M059J (cell line): ENCODE measurements at regions not wholly inside any gene's neighbourhood (a gene's known extent, or its start where the extent isn't known, plus 50 kb on each side); places are given as distances from the start of the nearest gene placed in this dataset.

ENCODE experiments used
- DNase-seq: peaks from one replicate; pipeline ENCODE4 v3.0.0-alpha.2; 2012; ENCODE audit warnings: low read depth

DNA sequence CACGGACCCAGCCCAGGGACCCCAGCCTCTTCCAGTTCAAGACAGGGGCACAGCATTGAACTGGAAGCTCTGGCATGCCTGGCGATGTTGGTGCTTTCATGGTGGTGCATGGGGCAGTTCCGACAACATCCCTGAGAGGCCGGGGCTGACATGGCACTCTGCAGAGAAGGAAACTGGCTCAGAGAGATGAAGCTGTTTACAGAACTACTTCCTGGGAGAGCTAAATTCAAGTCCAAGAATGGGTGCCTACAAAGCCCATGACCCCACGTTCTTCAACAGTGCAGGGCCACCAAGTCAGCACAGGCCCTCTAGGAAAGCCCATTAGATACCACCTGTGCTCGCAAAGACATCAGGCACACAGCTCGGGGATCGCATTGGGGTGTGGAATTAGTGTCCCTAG, 470.9 kb upstream of the MGMT start:
- DNase-seq = no peak

DNA sequence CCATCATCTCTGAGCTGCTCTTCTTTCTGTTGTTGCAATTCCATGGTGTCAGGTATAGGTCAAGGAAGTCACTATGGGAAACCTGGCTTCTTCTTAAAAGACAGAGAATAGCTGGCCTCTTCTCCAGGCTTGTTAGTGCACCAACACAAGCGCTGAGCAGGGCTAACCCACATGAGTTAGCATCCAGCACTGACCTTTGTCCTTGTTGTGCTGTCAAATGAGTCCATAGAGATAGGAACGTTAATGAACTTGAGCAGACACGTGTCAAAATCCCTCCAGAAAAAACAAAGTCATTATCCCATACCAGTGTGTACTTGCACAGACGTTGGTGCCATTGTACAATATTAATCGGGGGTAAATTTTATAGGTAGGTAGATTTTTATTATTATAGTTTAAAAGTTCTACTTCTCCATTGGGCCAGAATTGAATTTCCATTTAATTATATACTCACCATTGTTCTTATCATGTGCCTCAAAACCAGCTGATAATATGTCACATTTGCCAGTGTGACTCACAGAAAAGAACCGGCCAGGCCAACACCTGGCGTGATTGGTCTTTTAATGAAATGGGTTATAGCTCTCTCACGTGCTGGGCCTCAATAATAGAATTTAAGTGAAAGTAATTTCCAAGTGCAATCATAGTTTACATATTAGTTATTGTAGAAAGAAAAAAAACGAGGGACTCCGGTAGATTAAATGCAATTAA, 468.8 kb upstream of the MGMT start:
- no peak for DNase-seq

DNA sequence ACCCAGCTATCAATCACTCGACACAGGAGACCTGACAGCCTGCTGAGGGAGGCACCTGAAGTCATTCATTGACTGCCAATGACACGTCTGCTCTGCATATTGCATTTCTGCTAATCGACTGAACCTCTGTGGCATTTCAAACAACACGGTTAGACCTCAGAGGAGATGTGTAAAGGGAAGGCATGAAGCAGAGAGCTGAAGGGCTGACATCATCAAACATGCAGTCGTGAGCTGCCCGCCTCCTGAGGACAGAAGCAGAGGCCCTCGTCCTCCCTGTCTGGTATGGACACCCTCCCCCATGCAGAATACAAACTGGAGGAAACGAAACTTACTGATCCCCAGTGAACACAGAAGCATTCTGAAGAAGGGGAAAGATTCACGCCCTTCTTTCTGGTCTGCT, 462.6 kb upstream of the MGMT start:
- DNase-seq = no peak

DNA sequence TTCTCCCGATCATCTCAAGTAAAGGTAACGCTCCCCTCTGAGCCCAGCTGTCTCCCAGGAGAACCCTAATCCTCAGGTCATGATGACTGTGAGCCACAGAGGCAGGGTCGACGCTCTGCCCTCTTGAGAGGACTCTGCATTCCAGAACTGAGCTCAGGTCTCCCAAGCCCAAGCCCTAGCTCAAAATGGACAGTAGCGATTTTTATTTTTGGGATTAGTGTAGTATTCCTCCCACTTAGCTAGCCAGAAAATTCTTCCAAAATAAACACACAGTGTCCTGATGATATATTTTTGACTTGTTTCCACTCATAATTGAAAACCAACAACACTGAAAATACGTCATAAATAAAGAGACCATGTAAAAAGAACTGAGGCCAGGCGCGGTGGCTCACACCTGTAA, 462.0 kb upstream of the MGMT start:
- no peak for DNase-seq

DNA sequence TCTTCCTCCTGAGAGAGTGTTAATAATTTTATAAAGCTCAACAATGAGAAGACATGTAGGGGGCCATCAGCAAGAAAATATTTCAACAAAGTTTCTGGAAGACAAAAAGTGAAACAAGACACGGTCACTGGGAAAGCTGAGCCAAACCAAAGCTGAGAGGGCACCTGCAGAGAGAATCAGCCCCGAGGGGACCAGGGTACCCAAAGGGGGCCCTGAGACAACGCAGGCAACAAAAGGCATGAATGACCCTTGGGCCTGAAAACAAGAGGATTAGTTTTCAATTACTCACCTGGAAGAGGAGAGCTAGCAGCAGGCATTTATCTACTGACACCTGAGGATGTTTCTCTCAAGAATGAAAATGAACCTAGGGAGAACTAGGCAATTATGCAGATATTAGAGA, 461.2 kb upstream of the MGMT start:
- DNase-seq = no peak

DNA sequence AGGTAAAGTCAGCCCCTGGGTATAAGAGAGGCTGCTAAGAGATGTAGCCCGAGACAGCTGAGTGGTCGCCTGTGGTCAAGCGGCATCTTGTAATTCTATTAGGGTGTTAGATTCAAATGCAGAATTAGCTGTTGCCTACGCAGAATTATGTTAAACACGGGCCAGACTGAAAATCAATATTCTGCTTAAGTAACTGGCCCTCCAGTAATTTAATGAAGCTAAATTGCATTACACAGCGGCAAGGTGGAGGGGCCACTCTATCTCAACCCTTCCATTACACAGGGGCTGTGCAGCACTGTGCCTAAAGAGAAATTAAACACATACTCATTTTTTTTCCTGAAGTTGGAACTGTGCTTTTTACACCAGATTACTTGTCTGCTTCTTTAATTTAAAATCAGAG, 448.5 kb upstream of the MGMT start:
- DNase-seq = no peak

DNA sequence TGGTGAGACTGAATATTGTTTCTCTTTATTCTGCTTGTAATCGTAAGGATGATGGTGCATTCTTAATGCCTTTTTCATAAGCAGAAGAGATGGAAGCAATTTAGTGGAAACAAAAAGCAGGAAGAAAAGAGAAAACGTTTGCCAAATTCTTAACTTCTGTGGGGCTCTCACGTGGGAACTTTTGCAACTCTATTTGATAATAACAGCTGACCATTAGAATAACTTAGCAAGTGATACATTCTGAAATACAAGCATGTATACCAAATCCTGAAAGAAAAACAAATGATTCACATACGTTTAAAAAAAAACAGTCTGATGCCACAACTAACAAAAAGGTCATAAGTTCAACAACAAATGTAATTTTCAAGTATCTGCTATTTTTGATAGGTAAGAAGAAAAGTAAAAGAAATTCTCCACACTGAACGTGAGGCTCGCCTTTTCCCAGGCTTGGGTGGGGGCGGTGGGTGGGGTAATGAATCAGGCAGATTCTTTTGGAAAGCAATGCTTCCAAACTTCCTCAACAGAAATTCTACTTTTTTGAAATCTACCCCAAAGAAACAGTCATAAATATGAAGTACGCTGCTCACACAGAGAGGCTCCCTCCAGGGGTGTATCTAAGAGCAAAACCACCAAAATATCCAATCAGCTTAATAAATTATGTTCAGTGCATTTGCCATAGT, 446.2 kb upstream of the MGMT start:
- DNase-seq = no peak

DNA sequence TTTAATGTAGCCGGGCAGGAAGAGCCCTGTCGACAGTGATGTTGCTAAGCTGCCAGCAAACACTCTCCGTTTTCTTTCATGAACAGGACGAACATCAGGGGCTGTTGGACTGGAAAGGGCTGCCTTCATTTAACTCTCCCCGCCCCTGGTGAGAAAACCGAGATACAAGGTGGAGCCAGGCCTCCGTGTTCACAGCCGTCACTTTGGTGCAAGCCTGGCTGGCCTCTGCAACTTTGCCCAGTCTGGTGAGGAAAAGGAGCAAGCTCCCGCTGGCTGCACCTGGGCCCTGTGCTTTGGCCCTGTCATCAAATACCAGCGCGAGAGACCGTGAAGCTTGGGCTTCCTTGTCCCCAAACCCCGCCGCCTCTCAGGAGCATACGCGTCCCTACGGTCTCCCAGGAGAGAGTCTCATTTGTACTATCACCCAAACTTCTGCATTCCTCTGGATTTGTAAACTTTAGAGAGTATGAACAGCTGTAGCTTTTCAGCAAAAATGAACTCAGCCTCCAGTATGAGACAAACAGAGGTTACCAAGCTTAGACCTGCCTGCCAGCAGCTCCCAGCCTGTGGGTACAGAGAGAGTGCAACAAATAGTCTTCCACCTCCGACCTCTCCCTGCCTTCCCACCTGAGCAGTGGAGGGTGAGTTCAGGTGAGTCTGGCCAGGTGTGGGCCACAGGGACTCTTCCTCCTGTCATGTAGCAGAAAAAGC, 445.3 kb upstream of the MGMT start:
- DNase-seq = no peak

DNA sequence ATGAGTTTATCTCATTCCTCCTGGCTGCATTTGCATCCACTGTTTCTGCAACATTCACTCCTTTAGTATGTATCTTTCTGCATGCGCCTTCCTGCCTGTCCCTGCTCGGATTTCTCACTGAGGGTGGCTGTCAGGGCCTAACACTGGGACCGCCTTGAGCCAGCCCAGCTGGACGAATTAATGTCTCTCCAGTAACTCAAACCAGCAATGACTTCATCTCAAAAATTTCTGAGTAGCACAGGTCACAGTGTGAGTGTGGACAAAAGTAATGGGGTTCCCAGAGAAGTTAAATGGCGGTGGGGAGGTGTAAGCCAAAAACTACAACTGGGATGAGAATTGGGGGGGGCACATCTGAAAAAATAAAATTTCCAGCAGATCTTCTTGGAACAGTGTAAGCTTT, 444.0 kb upstream of the MGMT start:
- no peak for DNase-seq

DNA sequence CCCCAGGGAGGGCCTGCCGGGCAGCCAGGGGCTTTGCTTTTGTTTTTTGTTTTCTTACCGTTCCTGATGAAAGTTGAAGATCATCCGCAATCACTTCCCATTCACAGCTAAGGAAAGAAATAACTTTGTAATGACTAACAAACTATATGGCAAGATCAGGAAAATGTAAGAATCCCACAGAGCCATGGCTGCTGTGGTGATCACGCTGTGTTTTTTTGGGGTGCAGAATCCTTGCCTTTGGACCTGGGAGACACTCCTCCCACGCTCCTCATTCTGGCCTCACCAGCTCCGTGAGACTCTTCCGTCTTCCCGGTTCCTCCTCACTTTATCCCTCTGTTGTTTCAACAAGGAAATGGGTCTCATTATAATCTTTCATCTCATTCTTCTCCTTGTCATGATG, 443.0 kb upstream of the MGMT start:
- no peak for DNase-seq

DNA sequence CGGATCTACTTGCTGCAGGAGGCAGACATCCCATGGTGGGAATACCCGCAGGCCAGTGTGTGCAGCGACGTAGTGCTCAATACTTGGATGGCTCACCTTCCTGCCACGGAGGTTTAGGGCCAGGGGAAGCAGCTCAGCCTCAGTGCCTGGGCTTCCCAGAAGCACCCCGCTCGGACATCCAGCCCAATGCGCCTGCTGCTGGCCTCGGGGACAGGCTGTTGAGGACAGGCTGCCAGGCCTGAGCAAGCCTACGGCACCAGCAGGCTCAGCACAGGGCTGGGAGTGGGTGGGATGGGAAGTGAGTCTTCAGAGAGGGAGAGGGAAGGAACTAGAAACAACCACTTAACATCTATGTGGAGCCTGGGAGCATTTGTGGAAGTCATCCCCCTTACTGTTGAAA, 441.3 kb upstream of the MGMT start:
- DNase-seq = no peak

DNA sequence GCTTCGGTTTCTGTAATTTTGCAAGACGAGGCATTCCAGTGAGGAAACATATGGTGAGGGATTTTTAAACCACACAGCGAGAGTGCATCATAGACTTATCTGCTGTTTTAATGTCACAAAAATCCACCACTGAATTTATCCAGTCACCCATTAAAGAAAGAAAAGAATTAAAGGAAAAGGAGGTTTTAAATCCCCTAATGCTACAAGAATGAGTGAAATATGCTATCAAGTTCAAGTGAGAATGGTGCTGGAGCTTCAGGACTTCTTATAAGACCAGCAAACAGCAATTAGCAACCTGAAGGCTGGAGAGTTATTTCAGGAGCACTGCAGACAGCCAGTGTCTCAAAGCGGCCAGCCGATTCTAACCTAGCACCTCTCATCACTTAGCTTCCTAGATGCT, 439.1 kb upstream of the MGMT start:
- DNase-seq = no peak

DNA sequence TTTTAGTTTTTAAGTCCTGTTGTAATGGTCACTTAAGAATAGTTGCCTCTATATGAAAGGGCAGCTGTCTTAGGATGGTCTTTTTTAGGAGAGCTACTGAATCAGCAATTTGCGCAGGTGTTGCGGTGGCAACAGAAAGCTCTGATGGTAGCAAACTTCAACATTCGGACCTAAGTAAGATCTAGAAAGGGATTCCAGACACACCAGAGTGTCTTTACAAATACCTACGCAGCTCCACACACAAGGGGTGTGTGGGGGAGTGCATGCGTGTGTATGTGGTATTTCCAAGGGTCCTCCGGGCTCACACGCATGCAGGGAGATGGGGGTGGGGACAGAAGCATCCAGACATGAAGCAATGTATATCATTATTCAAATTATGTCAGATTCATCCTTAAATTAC, 438.6 kb upstream of the MGMT start:
- DNase-seq = no peak

DNA sequence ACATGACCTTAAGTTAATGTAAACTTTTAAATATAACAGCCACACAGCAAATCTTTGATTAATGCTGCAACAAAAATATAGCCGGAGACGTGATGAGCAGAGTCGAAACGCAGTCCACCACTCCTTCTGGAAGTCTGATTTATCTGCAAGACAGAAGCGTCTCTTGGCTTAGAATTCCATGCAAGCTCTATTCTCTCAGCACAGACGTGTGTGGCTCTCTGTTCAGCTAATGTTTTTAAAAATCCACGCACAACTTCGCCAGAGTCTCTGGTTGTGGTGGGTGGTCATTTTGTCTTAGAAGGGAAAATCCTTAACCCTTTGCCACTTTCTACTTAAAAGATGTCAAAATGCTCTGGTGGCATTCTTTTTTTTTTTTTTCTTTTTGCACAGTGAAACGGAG, 438.0 kb upstream of the MGMT start:
- DNase-seq = no peak

DNA sequence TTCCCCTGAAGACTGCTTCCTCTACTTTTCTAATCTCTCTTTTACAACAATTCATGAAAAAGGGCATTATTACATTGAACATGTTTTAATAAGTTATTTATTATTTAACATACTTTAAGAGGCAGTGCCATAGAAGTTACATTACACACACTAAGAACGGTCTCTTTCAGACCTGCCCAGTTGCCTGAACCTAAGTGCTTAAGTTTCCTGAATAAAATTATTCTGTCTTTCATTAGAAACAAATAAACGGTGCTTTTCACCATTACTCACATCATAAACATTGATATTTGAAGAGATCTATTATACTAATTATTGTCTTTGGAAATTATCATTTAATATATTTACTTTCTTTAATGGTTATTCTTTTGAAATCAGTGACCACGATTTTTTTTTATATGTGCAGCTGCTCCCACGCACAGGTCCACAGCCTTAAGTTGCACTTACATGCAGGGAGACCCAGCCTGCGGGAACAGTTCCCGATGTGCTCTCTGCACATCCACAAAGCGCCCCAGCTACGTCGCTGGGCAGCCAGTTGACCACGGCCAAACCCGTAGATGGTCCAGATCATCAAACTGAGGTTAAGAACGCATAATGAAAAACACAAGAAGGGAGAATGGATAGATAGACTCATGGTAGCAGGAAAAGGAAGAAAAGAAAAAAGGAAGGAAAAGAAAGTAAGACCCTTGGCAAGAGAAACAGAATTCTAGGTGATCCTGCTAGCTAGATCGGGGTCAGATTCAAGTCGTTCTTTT, 437.0 kb upstream of the MGMT start:
- DNase-seq = no peak

DNA sequence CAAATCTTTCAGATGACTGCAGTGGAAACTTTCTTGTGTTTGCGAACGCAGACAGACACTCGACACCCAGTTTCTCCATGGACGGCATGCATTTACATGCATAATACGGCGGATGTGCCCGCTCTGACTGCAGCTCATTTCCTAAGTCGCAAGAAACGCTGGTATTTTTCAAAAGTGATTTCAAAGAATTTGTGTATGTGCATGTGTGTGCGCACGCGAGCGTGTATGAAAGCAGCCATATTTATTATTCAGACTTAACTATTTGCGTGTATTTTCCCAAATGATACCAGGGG, 436.5 kb upstream of the MGMT start:
- DNase-seq = no peak

DNA sequence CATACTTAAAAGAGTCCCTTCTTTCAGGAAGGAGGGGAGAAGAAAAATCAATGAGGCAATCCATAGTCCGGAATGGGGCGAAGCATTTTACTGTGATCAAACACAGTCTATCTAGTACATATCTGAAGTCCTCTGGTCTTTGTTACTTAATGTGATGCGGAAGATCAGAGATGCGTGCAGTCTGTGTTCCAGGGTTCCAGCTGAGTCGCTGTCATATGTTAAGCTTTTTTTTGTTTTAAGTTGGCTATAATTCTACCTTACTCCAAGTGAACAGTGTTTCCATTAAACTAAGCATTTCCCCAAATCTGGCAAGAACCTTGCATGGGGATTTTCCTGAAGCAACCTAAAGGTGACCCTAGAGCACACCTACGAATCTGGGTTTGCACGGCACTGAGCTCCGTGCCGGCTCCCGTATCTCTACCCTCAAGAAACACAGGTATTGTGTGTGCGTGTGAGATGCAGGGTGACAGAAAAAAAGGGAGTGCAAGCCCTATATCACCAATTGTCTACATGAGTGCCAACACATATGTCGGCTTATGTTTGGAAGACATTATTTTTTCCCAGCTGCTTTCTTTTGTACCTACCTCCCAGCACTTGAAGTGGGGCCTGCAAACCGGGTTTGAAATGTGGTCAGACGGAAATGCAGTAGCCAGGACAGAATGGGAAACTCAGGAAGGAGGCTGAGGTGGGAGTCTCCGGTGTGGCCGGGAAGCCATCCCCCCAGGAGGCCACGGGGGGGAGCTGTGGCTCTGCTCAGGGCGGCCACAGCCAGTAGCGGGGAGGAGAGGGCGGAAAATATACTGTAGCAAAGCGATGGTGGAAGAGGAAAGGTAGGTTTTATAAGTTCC, 435.8 kb upstream of the MGMT start:
- DNase-seq = peak; percentile 18

DNA sequence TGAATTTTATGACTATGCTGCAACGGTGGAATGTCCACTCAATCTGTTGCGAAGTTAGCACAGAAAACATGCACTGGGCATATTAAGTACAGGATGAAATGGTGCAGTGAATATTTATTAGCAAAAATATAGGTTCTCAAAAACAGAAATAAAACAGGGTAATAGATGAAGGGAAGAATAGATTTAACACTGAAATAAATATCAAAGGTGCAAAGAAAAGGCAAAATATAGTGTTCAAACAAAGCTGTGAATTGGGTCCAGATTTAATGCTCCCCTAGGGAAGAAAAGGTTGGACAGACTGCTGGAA, 435.2 kb upstream of the MGMT start:
- DNase-seq = no peak

DNA sequence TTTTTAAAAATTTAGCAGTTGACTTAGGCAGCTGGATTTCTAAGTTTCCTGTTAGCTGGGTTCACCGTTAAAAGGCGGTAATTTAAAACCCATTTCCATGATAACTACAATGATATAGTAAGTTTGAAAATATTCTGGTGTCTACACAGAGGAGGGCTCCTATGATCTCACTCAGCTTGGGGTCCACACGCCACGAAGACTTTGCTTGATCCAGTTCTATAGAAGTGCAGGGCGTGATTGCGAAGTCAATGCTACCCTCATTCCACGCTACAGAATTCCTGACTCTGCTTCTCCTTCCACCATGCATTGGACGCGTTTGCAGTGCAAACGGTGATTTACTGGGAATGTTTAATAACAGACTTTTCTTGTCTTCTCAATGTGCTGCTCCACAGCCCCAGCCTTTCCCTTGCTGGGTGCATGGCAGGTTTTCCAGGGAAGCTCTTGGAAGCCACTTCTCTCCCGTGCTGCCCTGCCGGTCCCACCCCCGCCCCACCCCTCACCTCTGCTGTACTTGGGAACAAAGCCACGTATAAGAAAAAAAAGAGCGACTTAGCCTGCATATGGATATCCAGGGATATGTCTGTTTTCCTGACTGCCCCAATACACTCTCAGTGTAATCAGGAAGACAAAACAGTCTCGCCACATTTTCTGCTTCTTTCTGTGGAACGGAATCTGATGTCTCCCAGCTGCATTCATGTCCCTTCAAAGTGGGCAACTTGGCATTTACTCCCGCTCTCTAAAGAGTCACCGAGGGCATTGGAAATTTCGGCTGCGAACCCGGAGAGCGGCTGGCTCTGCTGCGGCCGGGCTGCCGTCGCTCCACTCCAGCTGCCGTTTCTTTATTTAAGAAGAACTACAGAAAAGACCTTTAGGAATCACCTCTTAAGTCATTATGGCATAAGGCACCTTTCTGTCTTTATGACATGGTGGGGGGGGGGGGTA, 434.4 kb upstream of the MGMT start:
- no peak for DNase-seq

DNA sequence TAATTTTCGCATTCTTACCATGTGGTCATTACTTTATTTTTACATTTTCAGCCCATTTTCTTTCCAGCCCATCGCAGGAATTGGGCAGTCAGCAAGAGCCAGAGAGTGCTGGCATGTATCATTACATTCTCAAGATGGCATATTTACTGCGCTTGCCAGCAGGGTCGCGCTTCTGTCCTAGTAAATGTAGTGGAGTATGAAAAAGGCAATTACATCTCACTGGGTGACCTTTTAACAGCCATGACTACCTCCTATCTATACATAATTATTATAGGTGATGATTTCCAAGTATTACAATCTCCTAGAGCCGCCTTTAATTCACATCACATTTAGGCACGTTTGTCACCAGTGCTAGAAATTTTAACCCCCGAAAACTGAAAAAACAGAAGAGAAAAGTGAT, 433.7 kb upstream of the MGMT start:
- DNase-seq = no peak

DNA sequence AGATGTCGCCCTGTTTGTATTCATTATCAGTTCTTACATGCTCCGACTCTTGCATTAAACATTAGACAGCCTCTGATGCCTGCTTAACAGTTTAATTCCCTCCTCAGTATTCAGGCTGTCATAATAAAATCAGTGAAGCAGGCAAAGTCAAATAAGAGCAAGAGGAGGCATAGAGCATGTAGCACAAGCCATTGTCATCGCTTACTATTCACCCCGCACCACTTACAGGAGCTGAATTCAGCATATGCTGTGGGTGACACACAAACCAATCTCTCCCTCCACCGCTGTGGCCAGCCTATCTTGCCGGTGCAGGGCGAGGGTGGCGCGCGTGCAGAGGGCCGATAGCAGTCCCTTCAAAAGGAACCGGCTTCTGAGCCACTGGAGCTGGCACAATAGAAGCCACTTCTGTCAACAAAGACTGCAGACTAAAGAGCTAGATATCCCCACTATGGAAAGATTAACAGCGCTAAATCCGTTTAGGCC, 433.2 kb upstream of the MGMT start:
- DNase-seq = no peak
